DMS79 treated with DMSO at 0.1 percent for 48 hours (cell line): ENCODE measurements at regions not wholly inside any gene's neighbourhood (a gene's known extent, or its start where the extent isn't known, plus 50 kb on each side); places are given as distances from the start of the nearest gene placed in this dataset.
"Not testable (repeated sequence)": the region's sequence is repeated elsewhere in the genome, so short reads cannot be mapped to it uniquely, and the experiment has no call there.

ENCODE experiments used
- DNase-seq: peaks from one replicate; lab custom pipeline; 2025; lab: John Stamatoyannopoulos, UW

- not testable (repeated sequence) for DNase-seq
Measured at GRCh38 chr15:29648415-29648814, 173.9 kb downstream of the TJP1 start.

GRCh38 chr15:29645841-29646240, 176.4 kb downstream of the TJP1 start:
- no peak for DNase-seq

GRCh38 chr15:29644361-29644760, 177.9 kb downstream of the TJP1 start:
- DNase-seq: not testable (repeated sequence)

GRCh38 chr15:29638781-29639180, 183.5 kb downstream of the TJP1 start:
- DNase-seq: no peak

- DNase-seq: no peak
Measured at GRCh38 chr15:29638011-29638410, 184.3 kb downstream of the TJP1 start.

GRCh38 chr15:29637555-29637954, 184.7 kb downstream of the TJP1 start:
- DNase-seq: no peak

- no peak for DNase-seq
Measured at GRCh38 chr15:29636921-29637320, 185.3 kb downstream of the TJP1 start.

GRCh38 chr15:29636140-29636539, 186.1 kb downstream of the TJP1 start:
- DNase-seq: no peak

GRCh38 chr15:29635513-29636098, 186.7 kb downstream of the TJP1 start:
- no peak for DNase-seq

GRCh38 chr15:29633971-29634370, 188.3 kb downstream of the TJP1 start:
- no peak for DNase-seq

GRCh38 chr15:29632671-29633406, 189.4 kb downstream of the TJP1 start:
- no peak for DNase-seq

GRCh38 chr15:29631076-29632070, 190.9 kb downstream of the TJP1 start:
- DNase-seq: peak; percentile 50

- DNase-seq: no peak
Measured at GRCh38 chr15:29624271-29624670, 198.0 kb downstream of the TJP1 start.

GRCh38 chr15:29623116-29623639, 199.1 kb downstream of the TJP1 start:
- DNase-seq: no peak

- no peak for DNase-seq
Measured at GRCh38 chr15:29622637-29623036, 199.6 kb downstream of the TJP1 start.

GRCh38 chr15:29621616-29622015, 200.7 kb downstream of the TJP1 start:
- no peak for DNase-seq

- no peak for DNase-seq
Measured at GRCh38 chr15:29618586-29618985, 203.7 kb downstream of the TJP1 start.

GRCh38 chr15:29616512-29616911, 205.8 kb downstream of the TJP1 start:
- DNase-seq: no peak

- DNase-seq: no peak
Measured at GRCh38 chr15:29615791-29616190, 206.5 kb downstream of the TJP1 start.

GRCh38 chr15:29613951-29614382, 208.3 kb downstream of the TJP1 start:
- no peak for DNase-seq

GRCh38 chr15:29612701-29613100, 209.6 kb downstream of the TJP1 start:
- no peak for DNase-seq

- DNase-seq: no peak
Measured at GRCh38 chr15:29612096-29612495, 210.2 kb downstream of the TJP1 start.
